ENCODE measurements at regions not wholly inside any gene's neighbourhood (a gene's known extent, or its start where the extent isn't known, plus 50 kb on each side); places are given as distances from the start of the nearest gene placed in this dataset.

GRCh38 chr14:101313268-101313667 lies 248.0 kb upstream of the DIO3 start:
- intact Hi-C loops (cut with micrococcal nuclease) = no loop called here
- DNase-seq (no peak), ATAC-seq (no peak)
- H3K27ac Mint-ChIP-seq = no peak overlapping the region
- ChIA-PET POLR2A (no interaction called here), CTCF (no interaction called here)
- H3K4me1 Mint-ChIP-seq (ENCODE audit: low read depth) = no peaks in the 10 kb centered on the region
- peaks cover 19% of the 10 kb centered on the region for H3K9me3 Mint-ChIP-seq
- peaks cover 16% of the 10 kb centered on the region for H3K27me3 Mint-ChIP-seq
- no peak for TF ChIP-seq CTCF (IDR thresholded peaks at IDR 0.05)
- H3K4me3 Mint-ChIP-seq = no peak overlapping the region
- no peaks in the 10 kb centered on the region for H3K36me3 Mint-ChIP-seq (ENCODE audit: low read depth)

- intact Hi-C loops (cut with micrococcal nuclease) = no loop called here
- Mint-ChIP-seq H3K27ac (no peak overlapping the region), H3K9me3 (peaks cover 19% of the 10 kb centered on the region), H3K4me1 (ENCODE audit: low read depth) (no peaks in the 10 kb centered on the region), H3K27me3 (peaks cover 14% of the 10 kb centered on the region), H3K36me3 (ENCODE audit: low read depth) (no peaks in the 10 kb centered on the region), H3K4me3 (no peak overlapping the region)
- no peak for DNase-seq
- ChIA-PET CTCF (no interaction called here), POLR2A (no interaction called here)
- ATAC-seq = no peak
- no peak for TF ChIP-seq CTCF (IDR thresholded peaks at IDR 0.05)
Observed at GRCh38 chr14:101315802-101316296, 245.4 kb upstream of the DIO3 start.

GRCh38 chr14:101318271-101318670 lies 243.0 kb upstream of the DIO3 start:
- DNase-seq (no peak), ATAC-seq (no peak)
- H3K4me1 Mint-ChIP-seq (ENCODE audit: low read depth) = no peaks in the 10 kb centered on the region
- intact Hi-C loops (cut with micrococcal nuclease) = no loop called here
- ChIA-PET CTCF (no interaction called here), POLR2A (no interaction called here)
- no peak for TF ChIP-seq CTCF (IDR thresholded peaks at IDR 0.05)
- H3K27ac Mint-ChIP-seq = no peak overlapping the region
- H3K36me3 Mint-ChIP-seq (ENCODE audit: low read depth) = no peaks in the 10 kb centered on the region
- peaks cover 20% of the 10 kb centered on the region for H3K27me3 Mint-ChIP-seq
- peaks cover 22% of the 10 kb centered on the region for H3K9me3 Mint-ChIP-seq
- H3K4me3 Mint-ChIP-seq = no peak overlapping the region

- no peak for TF ChIP-seq CTCF (IDR thresholded peaks at IDR 0.05)
- no peak overlapping the region for H3K4me3 Mint-ChIP-seq
- DNase-seq (no peak), ATAC-seq (no peak)
- ChIA-PET CTCF (no interaction called here), POLR2A (no interaction called here)
- peaks cover 30% of the 10 kb centered on the region for H3K9me3 Mint-ChIP-seq
- H3K36me3 Mint-ChIP-seq (ENCODE audit: low read depth) = no peaks in the 10 kb centered on the region
- H3K27ac Mint-ChIP-seq = no peak overlapping the region
- H3K27me3 Mint-ChIP-seq = peaks cover 17% of the 10 kb centered on the region
- intact Hi-C loops (cut with micrococcal nuclease) = no loop called here
- no peaks in the 10 kb centered on the region for H3K4me1 Mint-ChIP-seq (ENCODE audit: low read depth)
Observed at GRCh38 chr14:101320396-101320795, 240.9 kb upstream of the DIO3 start.

GRCh38 chr14:101322223-101322622 lies 239.1 kb upstream of the DIO3 start:
- no peak overlapping the region for H3K27ac Mint-ChIP-seq
- no peaks in the 10 kb centered on the region for H3K4me1 Mint-ChIP-seq (ENCODE audit: low read depth)
- DNase-seq = no peak
- ATAC-seq = no peak
- peaks cover 13% of the 10 kb centered on the region for H3K27me3 Mint-ChIP-seq
- no peaks in the 10 kb centered on the region for H3K36me3 Mint-ChIP-seq (ENCODE audit: low read depth)
- no peak overlapping the region for H3K4me3 Mint-ChIP-seq
- peaks cover 18% of the 10 kb centered on the region for H3K9me3 Mint-ChIP-seq
- intact Hi-C loops (cut with micrococcal nuclease) = no loop called here
- POLR2A ChIA-PET = no interaction called here
- CTCF ChIA-PET = no interaction called here
- TF ChIP-seq CTCF (IDR thresholded peaks at IDR 0.05) = no peak
